Hematopoietic multipotent progenitor cell treated with erythropoietin and hydrocortisone succinate and interleukin-3 and kit ligand, for 6 days (in vitro differentiated cells): ENCODE measurements at regions not wholly inside any gene's neighbourhood (a gene's known extent, or its start where the extent isn't known, plus 50 kb on each side); places are given as distances from the start of the nearest gene placed in this dataset.
"Not testable (repeated sequence)": the region's sequence is repeated elsewhere in the genome, so short reads cannot be mapped to it uniquely, and the experiment has no call there.

ENCODE experiments used
- DNase-seq: peaks from one replicate; pipeline ENCODE4 v3.0.0-alpha.2; 2015

DNA sequence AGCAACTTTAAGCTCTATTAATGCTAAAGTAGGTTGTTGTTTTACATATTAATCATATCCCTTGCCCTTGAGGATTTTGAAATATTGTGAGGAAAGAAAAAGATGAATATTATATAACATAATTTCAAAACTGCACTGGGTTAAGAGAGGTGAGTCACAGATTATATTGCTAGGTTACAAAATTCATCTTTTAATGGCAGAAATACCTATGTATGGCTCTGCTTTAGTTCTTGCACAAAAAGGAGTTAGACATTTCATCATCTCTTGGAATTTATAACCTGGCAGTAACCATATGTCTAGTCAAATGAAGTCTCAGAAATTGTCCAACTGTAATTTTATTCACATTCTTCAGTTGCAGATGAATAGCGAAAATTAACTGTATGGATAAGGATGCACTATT, 2041.1 kb downstream of the OLFM4 start:
- DNase-seq: no peak

DNA sequence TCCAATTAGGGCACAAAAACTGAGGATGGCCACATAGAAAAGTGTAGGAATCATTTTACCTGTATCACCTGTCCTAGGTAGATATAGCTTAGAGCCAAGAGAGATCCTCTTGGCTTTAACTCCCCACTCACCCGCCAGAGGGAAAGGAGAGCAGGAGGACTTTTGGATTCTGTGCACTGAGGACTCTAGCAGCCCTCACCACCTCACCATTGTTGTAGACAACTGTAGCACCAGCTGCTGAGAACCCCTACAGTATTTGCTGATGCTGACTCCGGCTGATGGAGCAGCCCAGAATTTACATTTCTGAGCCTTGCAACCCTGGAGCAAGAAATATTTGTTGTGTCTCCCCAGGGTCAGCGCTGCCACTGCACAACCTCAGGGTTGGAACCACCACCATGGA, 2044.4 kb downstream of the OLFM4 start:
- no peak for DNase-seq

DNA sequence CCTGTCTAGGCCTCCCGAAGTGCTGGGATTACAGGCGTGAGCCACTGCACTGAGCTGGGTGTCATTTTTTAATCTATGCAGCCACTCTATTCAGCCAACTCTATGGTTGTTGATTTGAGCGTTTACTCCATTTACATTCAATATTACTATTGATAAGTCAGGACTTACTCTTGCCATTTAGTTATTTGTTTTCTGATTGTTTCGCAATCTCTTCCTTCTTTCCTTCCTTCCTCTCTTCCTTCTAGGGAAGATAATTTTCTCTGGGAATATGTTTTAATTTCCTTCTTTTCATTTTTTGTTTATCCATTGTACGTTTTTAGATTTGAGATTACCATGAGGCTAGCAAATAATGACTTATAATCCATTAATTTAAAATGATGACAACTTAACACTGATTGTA, 2056.0 kb downstream of the OLFM4 start:
- no peak for DNase-seq

DNA sequence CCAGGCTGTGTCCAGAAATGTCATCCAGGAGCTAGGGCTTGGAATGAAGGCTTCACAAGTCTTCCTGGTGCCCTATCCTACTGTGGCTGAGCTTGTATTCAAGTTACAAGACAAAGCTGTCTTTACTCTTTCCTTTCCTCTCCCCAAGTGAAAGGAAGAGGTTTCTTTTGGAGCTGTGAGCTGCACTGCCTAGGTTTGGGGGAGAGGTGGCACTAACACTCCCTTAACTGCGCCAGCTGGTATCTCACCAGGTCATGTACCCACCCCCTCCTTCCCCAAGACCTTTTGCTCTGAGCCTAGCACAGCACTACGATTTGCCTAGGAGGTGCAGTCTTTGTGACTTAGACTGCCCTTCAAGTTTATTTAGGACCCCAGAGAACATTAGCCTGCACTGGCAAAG, 2053.6 kb upstream of the PRR20A start:
- DNase-seq: no peak

DNA sequence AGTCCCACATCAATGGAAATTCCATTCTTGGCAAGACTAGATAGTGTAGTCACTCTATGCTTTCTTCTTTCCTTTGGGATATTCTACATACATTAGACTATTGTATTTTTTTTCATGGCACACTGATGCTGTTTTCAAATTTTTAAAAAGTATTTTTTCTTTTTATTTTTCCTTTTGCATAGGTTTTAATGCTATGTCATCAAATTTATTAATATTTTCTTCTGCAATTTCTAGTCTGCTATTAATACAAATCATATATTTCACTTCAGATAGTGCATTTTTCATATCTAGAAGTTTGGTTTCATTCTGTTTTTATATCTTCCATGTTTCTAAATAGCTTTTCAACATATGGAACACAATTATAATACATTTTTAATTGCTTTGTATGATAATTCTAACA, 2050.1 kb upstream of the PRR20A start:
- no peak for DNase-seq

DNA sequence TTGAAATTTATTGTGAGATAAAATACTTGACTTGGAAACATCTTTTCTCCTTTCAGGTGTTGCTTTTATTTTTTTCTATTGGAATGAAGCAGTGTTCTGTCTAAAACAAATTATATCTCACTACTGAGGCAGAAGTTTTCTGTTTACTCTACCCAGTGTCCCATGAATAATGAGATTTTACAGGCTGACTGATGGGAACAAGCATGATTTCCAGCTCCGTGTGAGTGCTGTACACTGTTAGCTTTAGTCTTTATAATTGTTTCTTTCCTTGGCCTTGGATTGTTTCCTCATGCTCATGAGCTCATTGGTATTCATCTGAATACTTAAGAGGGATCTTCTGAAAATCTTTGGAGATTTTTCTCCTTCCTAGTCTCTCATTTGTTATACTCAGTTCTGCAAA, 2049.5 kb upstream of the PRR20A start:
- no peak for DNase-seq

DNA sequence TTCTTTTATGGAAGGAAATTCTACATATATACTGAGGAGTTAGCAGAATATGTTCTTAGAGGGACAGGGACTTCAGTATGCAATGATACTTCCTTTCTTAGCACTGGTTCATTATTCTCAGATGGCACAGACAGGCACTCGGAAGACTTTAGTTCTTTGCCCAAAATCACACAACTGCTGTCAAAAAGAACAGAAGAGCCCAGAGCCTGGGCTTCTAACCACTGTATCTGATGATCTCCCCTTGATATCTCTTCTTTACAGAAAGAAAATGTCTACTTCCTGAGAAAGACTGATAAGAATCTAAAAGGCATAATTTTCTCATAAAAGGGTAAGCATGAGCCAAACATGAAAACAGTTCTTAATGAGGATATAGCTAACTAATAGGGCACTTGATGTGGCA, 2034.2 kb upstream of the PRR20A start:
- DNase-seq: no peak

DNA sequence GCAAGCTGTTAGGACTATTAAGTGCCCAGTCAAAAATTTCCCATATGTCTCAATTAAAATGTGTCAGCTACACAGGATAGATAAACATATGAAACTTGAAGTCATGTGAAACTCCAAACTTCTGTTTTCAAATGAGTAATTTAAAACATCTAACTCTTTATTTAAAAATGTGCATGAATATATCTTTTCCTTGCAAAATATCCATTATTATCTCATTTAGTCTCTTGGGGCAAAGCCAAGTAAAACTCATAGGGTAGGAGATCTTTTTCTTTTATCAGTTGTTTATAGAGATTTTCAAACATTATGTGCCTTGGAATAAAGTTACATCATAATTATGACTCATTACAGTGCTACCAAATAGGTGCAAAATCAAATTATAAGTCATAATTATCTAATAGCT, 2020.1 kb upstream of the PRR20A start:
- DNase-seq: no peak

DNA sequence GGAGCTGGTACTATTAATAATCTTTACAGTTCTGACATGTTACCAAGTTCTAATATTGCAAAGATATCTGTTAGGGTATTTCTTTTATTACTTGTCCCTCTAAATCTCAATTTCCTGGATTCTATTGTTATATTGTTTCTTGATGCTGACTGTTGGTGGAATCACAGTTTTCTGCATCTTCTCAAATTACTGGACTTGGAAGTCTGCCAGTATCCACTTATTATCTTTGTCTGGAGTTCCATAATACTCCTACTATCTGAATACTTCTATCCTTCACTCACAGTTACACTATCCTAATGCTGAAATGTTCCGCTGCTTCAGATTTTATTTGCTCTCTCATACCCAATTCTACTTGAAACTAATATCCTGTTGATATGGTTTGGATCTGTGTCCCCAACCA, 1985.7 kb upstream of the PRR20A start:
- no peak for DNase-seq

DNA sequence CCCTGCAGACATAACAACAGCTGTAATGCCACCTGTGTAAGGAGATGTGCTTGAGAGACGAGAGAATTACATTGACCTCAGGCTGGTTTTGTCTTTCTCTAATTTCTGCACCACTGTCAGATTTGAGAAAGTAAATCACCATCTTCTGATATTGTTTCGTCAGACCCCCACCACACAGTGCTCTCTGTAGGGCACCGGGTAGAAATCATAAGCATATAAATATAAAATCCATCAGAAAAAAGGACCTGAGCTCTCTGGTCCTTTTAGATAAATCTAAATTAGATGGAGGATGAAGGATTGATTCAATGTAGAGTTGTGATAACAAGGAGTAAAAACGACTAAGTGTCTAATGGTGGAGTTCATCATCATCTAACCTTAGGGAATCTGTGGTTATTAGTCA, 1981.0 kb upstream of the PRR20A start:
- DNase-seq: no peak

DNA sequence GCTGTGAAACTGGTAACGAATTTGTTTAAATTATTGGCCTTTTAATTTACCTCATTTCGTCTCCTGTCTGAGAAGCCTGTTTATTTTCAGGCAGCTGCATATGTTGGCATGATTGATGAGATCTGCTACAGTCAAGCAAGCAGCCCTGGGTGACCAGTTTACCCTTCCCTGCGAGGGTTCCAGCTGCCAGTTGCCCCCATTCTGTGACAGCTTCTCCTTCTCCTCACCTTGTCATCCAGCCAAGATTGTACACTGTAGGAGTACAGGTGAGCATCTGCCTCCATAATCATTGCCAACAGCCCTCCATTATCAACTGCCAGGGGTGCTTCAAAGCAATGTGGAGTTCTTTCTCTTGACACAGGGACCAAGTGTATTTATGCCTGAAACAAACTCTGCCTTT, 1979.9 kb upstream of the PRR20A start:
- no peak for DNase-seq

DNA sequence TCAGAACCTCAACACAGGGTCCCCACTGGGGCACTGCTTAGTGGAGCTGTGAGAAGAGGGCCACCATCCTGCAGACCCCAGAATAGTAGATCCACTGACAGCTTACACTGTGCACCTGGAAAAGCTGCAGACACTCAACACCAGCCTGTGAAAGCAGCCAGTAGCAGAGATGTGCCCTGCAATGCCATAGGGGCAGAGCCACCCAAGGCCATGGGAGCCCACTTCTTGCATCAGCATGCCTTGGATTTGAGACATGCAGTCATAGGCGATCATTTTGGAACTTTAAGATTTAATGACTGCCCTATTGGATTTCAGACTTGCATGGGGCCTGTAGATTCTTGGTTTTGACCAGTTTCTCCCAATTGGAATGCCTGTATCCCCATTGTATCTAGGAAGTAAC, 1962.1 kb upstream of the PRR20A start:
- DNase-seq: not testable (repeated sequence)

DNA sequence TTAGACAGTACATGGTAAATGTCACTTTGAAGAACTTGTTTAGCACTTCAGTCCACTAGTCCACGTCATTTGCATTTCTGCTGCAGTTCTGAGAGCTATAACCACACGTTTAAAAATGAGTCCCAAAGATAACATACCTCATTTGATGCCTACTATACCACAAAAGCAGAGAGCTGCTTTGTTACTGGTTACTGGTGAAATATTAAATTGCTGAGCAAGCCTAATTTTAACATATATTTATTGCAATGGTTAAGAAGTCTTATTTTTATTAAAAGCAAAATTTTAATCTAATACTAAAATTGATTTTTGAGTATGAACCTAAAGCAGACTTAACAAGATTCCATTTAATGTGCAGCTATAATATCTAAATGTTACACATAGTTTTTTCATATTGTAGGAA, 1949.7 kb upstream of the PRR20A start:
- DNase-seq: no peak

DNA sequence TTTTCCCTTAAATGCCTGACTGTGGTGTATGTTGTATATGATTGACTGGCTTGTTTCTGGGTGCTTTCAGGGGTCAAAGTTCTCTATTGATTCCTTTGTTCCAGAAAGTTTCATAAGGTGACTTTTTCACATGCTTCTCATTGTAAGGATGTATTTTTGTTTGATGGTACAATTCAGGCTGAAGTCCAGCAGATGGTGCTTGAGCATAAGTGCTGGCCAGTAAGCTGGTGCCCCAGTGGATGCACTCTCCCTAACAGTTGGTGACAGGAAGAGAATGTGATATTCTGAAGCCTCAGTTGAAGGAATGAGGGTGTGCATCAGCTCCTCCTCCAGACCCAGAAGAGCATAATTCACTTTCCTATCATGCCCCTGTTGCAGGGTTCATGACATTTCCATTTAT, 1941.6 kb upstream of the PRR20A start:
- no peak for DNase-seq

DNA sequence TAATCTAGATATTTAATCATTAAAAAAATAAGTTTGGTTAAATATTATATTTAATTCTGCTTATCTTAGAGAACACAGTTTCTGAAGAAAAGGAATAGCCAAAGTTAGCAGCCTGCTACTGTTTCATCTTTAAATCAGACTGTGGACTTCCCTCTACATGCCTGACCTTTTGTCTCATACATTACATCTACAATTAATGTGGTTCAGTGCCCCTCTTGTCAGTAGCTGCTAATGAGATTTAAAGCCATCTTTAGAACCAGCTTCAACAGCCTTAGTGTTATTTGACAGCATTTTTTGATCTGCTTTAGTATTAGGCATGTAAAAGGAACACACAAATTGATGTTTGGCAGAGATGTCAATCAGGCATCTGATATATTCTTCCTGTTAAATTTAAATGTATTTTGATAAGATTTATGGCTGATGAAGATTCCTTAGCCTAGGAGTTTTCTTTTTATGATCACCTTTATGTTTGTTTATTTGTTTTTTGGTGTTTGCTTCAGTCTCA, 1925.8 kb upstream of the PRR20A start:
- no peak for DNase-seq

DNA sequence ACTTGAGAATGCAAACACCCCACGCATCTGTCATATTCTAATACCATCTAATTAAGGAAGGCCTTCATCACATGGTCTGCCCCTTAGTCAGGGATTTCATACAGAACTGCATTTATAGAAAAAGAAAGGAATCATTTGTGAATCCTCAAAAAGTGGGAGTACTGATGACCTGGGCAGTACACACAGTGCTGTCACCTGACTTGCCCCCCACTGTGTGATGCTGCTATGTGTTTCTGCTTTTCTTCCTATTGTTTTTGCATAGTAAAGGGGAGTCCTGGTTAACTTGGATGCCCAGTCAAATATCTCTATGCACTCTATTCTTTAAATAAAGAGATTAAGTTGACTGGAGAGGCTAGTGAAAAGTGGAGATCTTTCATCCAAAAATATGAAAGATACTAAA, 1921.2 kb upstream of the PRR20A start:
- no peak for DNase-seq

DNA sequence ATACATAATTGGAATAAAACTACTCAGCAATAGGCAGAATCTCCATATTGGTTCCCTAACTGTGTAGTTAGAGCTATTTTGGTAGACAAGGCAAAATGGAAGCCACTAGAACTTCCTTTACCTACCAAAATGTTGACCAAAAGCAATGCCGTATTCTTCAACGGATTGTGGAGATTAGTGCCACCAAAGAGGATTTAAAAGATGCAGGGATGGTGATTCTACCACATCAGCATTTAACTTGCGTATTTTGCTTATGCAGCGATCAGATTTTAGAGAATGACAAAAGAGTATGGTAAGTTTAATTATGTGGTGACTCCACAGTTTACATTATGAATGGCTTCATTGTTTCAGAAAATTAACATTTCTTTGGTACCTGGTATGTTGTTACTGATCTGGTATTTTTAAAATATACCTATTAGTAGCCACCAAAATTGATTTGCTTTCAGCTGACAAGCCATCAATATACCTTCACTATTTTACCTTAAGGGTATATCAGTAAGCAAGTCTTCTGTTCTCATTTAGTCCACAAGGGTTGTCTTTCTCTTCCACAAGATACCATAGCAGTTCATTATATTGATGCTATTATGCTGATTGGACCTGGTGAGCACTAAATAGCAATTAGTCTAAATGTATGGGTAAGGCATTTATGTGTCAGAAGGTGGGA, 1910.7 kb upstream of the PRR20A start:
- no peak for DNase-seq

DNA sequence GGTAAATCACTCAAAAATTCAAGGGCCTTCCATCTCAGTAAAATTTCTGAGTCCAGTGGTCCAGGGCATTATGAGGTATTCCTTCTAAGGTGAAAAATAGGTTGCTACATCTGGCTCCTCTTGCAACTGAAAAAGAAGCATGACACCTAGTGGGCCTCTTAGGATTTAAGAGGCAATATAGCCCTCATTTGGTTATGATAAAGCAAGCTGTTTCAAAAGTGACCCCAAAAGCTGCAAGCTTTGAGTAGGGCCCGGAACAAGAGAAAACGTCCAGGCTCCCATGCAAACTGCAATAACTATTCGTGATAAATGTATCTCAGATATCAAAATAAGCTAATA, 1910.2 kb upstream of the PRR20A start:
- no peak for DNase-seq

DNA sequence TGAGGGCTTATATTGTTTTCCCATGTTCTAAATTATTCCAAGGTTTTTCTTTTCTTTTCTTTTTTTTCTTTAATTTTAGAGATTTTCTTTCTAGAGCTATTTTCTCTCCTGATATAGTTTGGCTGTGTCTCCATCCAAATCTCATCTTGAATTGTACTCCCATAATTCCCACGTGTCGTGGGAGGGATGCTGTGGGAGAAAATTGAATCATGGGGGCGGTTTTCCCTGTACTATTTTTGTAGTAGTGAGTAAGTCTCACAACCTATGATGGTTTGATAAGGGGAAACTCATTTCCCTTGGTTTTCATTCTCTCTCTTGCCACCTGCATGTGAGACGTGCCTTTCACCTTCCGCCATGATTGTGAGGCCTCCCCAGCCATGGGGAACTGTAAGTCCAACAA, 1906.4 kb upstream of the PRR20A start:
- DNase-seq: no peak

DNA sequence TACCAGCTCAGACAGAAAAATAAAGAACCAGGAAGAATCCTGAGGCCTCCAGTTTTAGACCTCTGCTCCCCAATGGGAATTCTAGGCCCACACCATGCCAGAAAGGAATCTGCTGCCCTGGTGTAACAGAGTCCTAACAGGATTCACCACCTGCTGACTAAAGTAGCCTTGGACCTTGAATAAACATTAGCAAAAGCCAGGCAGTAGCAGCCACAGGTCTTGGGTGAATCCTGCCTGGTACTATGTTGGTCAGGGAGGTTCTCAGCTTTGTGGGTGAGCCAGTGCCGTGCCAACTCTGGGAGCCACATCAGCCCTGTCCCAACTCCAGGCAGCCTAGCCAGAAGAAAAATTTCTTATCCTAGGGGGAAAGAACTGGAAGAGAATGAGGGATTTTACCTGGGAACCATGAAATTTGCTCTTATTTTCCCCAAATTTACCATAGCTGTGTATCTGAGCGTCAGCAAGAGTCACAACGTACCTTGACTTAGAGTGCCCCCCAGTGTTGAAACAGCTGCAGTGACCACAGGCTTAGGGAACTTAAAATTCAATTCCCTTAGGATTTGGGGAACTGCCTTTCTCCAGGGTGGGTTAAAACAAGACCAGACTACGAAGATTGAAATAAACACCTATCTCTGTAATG, 1895.6 kb upstream of the PRR20A start:
- peak; percentile 12 for DNase-seq

DNA sequence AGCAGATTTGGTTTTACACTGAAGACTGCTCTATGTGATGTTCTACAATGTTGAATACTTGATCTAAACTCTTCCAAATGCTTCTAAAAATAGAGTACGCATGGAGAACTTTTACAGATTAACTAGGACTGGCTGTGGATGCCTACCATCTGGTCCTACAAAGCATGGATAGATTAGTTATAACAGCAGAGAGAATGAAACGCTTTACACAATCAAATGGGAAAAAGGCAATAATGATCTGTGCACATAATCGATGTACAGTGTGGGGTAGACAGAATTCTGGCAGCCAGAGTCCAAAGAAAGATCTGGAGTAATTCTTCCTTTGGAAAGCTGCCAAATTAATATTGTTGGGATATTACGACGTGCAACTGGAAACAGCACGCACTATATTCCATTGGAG, 1885.5 kb upstream of the PRR20A start:
- DNase-seq: no peak

DNA sequence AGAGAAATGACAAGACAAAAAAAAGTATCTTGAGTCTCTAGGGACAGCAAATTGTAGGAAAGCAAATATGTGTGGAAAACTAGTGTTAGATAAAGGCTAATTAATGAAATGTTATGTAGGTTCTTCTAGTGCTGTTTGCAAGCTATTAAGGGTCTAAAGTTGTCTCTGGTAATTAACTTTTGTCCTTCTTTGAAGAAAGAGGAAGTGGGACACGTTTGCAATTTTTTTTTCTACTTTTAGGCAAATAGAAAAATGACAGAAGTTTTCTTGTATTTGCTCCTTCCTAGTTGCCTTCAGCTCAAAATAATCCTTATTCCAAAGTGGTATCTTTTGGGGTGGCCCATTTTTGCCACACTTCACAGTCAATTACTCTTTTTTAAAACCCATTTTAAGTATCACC, 1877.7 kb upstream of the PRR20A start:
- no peak for DNase-seq

DNA sequence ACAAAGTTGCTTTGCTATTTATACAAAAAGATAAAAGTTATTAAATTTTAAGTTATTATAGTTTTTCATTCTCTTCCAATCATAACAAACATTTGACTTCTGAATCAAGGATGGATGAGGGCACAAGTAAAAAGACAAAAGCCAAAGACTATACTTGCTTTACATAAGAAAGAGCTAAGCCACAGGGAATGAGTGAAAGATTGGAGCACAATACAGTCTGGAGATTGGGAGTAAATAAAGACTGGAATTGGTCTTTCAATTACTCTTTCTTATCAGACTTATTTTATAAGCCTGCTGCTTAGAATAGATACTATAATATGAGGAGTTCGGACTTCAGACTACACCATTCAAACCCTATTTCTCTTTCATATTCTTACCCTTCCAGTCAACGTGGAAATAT, 1874.1 kb upstream of the PRR20A start:
- DNase-seq: no peak

DNA sequence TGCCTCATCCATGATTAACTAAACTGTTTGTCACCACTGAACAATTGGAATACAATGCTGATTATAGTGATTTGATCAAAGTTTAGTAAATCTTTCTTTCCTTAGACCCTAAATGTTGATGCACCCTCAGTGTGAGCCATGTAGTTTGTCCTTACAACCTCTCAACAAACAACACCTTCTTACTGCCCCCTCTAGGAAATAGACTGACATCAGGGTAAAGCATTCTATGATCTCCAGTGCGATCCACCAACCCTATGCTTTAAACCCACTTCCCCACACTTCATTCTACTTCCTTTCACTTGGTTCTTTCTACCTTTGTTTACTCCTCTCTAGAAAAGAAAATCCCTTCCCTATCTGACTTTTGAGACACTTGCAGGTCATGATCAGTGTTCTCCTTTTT, 1842.5 kb upstream of the PRR20A start:
- no peak for DNase-seq

DNA sequence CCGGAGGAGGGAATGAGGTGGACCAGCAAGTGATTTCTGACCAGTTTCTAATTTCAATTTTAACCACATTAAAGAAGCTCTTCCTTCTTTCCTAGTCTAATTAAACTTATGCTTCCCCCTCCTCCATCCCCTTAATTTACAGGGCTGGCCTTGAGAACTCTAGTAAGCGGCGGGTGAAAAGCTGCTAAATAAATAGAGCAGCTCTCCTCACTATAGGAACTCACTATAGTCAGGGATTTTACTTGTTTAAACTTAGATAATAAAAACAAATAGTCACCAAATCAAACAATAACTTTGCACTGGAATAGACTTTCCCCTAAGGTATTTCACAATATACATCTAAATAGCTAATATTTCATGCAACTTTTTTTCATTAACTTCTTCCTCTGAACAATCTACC, 1838.2 kb upstream of the PRR20A start:
- DNase-seq: no peak
